ENCODE measurements at regions not wholly inside any gene's neighbourhood (a gene's known extent, or its start where the extent isn't known, plus 50 kb on each side); places are given as distances from the start of the nearest gene placed in this dataset.

DNA sequence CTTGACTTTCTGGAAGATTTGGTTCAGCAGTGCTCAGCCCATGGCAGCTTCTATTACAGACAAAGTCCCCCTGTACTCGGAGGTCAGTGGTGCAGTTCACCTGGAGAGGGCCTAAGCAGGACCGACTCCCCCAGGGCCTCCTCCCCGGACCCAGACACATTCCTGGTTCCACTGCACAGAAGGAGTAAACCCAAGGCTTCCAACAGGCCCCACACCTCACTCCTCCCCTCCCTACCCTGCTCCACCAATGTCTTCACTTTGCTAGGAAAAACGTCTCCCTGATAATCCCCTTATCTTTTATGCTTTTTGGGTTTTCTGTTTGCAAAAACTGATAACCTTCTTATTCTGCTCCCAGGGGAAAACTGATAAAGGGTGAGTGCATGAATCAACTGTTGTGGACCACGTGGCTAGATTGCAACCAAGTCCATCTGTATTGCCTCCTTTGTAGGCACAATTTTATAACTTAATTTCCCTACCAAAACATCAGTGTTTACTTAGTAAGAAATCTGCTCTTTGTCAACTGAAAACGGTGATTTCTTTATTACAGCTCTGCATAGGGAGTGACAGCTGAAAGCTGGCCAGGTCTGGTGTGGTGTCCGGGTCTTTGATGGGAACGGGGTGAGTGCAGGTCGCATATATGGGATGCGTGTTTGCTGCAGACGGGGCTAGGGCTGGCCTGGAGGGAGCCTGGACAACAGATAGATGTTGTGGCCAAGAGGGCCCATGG lies 202.5 kb downstream of the GLI2 start:
- DNase-seq, result no peak

DNA sequence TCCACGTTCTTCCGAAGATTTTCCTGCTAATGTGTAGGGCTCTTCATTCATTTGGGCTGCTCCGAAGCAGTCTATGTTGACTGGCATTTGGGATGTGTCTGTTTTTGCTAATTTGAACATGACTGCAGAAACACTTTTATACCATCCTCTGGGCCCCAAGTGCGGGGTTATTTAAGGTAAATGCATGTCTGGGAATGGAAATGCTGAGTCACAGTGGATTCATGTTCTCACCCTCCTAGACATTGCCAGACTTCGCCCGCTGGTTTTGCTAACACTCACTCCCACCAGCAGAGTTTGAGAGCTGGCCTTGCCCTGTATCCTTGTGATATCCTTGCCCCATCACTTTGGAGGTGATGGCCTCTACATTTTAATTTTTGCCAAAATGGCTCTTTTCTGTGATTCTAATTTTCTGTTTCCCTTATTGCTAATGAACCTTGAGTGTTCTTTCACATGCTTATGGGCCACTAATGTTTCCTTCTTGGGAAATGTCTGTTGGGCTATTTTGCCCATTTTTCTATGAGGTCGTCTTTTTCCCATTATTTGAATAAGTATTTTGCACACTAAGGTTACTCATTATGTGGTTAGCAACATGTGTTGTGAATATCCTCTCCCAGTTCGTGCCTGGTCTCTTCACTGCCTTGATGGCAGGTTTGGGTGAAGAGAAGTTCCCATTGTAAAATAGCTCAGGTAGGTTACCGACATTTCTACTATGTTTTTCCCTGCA lies 204.1 kb downstream of the GLI2 start:
- DNase-seq, result no peak

DNA sequence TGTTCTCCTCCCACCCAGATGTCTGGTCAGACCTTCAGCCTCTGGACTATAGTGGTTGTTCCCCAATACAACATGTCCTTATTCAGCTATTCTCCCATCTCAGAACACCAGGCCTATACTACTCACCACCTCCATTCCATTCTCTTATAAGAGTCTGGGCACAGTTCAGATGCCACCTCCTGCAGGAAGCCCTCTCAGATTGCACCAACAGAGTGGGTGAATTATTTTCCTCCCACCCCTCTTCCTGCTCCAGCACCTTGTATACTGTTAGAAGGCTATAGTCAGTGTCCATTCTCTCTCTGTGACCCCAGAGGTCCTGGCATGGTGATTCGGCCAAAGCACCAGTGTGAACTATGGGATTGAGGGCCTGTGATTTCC lies 204.6 kb downstream of the GLI2 start:
- DNase-seq, result no peak

DNA sequence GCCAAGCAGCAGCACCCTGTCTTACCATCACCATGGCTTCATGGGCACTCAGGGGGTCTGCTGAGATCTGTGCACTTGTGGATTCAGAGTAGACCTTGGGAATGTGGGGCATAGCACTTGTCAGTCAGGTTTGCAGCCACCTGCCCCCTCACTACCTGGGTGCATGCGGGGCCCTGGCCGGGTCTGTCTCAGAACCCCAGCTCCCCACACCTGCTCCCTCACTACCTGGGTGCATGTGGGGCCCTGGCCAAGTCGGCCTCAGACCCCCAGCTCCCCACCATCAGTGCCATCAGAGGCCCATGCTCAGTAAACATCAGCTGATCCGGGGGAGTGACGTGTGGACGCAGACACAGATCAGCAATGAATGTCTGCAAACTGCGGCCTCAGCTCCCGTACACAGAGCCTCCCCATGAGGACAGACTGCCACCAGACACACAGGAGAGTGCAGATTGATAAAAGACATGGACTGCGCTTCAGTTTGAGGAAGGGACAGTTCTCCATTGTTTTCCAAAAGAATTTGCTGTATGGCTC lies 205.1 kb downstream of the GLI2 start:
- DNase-seq, result no peak

DNA sequence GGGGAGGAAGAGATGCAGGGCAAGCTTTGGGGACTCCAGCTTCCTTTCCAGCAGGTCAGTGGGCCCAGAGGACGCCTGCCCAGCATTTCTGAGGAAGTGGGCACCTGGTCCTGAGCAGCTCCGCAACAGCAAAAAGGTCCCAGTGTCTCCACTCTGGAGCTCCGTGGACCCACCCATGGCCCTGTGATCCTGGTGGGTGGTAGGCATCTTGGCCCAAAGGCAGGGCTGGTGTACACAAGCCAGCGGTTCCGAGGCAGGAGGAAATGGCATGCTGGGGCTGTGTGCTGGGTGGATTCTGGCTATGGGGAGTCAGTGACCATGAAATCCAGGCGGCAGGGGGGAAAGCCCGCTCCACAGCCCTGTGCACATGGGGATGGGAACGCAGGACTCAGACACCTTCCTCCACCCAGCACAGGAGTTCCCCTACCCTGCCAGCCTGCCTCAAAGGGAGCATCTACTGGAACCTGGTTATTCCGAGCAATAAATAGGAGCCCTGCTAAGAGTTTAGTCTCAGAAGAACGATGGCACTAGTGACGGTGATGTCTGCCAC lies 206.0 kb downstream of the GLI2 start:
- no peak for DNase-seq

DNA sequence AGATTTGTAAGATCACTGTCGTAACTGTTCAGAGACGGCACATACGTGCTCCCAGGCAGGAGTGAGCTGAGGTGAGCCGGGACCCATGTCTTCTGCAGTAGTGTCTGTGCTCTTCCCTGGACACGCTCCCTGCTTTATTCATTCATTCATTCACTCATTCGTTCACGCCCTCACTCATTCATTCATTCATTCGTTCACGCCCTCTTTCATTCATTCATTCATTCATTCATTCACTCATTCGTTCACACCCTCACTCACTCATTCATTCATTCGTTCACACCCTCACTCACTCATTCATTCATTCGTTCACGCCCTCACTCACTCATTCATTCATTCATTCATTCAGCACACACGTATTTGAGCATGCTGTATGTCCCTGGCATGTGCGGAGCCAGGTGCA lies 207.0 kb downstream of the GLI2 start:
- no peak for DNase-seq

DNA sequence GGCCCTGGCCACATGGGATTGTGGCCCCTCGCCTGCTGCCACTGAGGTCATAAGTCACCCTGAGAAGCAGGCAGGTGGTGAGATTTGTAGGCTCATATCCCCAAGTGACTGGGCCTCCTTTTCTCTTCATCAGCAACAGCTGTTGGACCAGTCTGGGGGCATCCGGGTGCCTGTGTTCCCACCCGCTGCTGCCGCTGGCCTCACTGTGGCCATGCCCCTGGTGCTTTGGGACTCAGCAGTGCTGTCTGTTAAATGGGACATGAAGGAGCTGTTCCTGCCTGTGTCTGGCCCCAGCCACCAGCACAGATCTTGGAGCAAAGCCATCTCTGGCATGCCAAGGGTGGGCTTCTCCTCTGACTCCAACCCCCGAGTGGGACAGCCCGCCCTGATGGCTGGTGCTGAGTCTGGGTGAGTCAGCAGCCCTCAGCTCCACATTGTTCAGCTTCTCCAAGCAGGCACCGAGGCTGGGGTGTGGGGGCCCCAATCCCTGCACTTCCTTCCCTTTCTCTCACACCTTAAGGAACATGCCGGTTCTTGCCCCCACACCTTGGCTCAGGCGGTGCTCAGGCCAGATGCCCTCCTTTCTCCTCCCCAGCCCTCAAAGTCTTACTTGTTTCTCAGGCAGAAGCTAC lies 207.9 kb downstream of the GLI2 start:
- no peak for DNase-seq

DNA sequence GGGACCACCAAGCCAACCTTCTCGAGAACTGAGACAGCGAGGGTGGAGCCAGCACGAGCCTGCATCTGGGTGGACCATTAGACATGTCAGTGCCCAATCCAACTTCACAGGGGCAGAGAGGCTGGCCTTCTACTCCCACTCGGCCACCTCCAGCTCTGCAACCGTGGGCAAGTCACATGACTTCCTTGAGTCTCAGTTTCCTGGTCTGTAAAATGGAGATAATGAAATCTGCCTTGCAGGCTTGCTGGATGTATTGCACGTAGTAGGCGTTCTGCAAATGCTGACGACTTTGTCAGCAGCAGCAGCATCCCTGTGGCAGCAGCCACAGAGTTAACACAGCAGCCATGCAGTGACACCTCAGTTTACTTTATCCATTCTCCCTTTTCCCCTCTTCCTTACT lies 208.9 kb downstream of the GLI2 start:
- no peak for DNase-seq

DNA sequence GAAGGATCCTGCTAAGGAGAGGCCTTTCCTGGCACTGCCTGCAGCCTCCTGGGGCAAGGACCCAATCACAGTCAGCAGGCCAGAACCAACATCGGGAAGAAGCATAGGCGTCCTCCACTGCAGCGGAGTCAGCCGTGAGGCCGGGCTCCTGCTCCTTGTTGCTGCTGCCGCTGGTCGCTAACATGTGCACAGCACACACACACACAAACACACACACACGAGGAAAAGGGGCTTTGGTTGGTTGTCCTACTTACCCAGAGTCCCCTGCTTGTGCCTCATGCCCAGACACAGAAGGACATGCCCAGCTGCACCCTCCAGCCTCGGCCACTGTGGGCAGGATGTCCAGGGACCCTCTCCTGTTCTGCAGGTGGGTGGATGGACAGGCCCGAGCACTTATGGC lies 209.4 kb downstream of the GLI2 start:
- no peak for DNase-seq

DNA sequence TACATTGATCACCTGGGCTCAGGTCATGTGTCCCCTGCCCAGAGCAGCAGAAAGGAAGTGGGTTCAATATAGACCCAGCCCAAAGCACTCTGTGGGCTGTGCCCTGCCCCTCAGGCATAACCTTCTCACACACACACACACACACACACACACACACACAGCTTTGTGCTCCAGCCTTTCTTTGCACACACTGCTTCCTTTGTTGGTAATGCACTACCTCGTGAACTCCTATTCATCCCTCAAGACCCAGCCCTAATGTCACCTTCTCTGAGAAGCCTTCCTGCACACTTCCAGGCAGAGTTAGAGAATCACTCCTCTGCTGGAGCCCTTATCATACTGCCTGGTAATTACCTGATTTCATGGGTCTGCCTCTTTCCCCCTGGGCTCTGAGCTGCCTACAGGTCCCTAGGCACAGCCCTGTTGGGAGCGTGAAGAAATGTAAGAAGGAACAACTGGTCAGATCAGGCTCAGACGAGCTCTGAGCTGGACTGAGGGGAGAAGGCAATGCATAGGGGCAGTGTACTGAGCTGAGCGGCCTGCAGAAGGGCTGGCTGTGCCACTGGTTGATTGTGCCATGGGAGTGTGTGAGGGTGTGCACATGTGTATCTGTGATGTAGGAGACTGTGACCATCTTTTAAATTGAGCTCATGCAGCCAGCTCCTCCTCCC lies 210.3 kb downstream of the GLI2 start:
- no peak for DNase-seq

DNA sequence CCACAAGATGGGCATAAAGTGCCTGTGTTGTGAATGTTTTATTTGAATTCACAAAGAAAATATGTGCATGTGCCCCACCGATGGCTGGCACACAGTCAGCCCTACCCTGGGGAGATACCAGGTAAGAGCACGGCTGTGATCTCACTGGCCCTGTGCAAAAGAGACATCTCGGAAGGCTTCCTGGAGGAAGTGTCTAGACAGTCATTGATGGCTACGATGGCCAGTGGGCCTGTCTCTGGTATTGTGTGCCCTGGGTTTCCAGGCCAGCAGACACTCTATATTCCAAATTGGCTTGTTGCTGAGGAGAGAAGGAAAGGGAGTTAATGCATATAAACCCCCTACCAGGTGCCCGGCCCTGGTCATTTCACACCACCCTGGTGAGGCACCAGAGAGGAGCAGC lies 211.7 kb downstream of the GLI2 start:
- no peak for DNase-seq

DNA sequence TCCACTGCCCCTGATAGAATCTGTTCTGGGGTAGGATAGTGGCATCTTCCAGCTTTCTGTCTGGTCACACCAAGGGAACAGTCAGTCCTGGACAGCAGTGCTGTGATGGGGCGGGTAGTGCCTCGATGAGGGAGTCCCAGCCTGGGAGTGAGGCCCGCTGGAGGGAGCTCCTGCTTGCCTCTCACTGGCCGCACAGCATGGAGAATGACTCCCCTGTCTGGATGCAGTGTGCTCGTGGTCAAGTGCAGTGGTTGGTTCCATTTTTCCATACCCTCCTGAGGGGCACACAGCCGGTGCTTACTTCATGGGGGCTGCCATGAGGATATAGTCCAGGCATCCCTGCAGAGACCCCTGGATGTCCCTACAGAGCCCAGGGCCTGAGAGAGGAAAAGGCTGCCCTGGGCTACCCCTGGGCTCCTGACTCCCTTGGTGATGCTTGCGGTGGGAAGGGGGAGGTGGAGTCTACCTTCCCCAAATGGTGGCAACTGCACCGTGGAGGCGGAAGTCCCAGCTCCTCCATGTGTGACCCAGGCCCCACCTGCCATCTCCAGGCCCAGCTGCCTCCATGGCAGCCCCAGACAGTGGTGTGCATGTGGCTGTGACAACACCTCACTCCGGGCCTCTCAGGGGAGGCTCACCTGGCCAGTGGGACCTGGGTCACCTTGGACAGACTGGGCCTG lies 212.5 kb downstream of the GLI2 start:
- no peak for DNase-seq

DNA sequence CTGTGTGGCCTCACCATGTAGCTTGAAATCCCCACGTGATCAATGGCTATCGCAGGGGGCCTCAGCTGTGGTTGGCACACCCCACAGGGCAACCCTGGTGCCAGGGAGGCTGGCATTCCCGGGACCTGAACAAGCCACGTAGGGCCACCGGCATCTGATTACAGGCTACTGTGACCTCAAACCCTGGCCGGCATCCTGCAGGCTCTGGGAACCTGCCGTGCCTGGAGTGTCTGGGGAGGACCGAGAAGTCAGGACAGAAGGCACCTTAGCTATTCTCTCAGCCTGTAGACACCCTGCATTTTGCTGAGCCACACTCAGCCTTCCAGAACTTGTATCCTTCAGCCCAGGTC lies 213.0 kb downstream of the GLI2 start:
- no peak for DNase-seq

DNA sequence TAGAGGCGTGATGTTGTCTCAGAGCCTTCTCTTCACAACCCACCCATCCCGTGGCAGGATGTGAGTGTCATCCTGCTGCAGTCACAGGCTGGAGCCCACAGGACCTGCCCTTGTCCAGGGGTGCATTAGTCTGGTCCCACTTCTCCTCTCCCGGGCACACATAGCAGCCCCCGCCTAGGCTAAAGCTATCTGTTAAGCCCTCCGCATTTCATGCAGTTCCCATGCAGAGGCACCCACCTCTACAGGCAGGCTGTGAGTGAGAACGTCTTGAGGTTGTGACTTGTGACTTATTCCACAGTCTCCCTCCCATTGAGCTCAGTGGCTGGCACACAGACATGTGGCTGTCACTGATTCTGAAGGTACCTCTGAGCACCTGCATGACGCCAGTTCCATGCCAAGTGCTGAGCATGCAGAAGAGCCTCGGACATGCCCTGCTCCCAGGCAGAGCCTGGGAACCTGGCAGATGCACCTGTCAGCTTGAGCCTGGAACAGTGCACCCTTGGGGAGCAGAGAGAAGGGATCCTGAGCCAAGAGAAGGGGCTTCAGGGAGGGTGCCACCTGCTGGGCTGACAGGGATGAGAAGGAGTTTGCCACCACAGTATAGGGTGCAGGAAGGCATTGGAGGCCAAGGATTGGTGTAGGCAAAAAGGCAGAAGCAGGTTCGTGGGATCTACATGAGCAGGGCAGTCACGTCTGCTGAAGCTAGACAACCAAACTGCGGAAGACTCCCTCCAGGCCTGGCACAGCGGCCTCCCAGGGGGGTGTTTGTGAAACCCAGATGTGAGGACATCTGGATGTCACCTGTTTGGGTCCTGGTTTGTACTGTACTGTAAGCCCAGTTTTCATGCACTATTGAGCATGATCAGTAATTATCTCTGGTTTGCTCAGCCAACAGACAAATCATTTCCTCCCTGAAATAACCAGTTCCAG lies 213.6 kb downstream of the GLI2 start:
- peak in 2 of 14 donors; percentile 5 to 61 for DNase-seq

DNA sequence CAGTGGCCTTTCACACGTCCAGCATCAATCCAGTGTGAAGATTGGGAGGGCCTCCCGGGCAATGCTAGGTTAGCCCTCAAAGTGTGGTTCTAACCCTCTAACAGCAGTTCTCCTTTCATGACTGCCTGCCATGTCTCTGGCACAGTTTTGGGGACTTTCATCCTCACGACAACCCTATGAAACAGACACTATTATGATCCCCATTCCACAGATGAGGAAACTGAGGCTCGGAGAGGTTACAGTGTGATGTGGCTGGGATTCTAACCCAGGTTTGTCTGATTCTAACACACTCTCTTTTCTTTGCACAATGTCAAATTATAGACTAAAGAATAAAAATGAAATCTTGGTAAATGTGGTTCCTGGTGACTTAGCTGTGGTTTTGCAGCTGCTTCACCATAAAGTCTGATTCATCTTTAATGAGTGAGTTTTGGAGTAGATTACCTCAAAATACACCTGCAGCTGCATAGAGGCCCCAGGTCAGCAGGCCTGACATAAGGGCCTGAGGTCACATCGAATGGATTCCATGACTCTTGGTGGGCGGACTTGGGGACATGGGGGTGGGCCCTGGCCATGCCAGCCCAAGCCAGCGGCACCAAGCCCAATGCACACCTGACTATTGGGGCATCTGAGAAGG lies 214.4 kb downstream of the GLI2 start:
- no peak for DNase-seq

DNA sequence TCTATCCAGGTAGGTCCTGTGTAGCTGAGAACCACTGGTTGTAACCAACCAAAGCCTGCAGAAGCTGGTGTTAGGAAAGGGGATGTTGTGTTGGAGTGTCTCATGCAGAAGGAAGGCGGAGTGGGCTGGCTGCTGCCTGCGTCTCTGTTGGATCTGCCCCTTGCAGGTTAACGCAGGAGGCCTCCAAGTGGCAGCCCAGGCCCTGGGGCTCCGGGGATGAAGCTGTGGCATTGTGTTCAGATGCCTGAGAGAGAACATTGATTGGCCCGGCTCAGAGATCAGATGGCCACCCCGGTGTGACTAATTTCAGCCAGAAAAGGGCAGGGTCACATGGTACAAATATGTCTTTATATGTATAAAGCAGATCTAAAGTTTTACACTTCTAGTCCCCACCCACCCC lies 216.0 kb downstream of the GLI2 start:
- DNase-seq, result no peak

DNA sequence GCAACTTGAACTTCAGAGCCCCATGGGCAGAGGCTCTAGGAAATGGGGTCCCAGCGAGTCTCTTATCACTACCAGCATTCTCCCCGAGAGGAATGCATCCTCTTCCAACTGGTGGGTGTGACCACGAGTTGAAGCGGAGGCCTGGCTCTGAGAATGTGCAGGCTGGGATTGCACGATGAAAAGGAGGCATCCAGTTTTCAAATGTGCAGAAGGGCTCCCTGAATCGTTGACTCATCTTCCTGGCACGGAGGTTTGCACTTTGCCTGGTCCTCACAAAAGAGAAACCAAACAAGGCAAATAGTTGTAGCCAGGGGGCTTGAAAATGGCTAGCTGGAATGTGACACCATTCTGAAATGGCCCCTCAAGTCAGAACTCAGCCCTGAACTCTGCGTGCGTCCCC lies 216.7 kb downstream of the GLI2 start:
- DNase-seq, result peak in 1 of 14 donors; percentile 51

DNA sequence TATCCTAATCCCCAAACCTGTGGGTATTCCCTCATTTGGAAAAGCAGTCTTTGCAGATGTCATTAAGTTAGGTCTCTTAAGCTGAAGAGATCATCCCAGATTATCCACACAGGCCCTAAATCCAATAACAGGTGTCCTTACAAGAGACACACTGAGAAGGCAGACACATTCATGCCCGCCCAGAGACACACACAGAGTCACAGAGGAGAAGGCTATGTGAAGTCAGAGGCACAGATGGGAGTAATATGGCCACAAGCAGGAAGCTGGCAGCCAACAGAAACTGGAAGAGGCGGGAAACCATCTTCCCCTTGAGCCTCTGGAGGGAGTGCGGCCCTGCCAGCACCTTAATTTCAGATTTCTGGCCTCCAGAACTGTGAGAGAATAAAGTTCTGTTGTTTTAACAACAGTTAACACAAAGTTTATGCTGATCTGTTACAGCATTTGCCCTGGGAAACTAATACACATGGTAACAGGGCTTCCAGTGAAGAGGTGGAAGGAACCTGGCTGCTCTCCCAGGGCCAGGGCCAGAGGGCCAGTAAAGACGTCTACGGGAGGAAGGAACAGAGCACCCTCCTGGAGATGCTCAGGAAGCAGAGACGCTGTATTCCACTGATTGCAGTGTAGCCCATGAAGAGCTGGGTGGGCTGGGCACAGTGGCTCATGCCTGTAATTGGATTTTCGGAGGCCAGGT lies 217.5 kb downstream of the GLI2 start:
- peak in 1 of 14 donors; percentile 46 for DNase-seq

DNA sequence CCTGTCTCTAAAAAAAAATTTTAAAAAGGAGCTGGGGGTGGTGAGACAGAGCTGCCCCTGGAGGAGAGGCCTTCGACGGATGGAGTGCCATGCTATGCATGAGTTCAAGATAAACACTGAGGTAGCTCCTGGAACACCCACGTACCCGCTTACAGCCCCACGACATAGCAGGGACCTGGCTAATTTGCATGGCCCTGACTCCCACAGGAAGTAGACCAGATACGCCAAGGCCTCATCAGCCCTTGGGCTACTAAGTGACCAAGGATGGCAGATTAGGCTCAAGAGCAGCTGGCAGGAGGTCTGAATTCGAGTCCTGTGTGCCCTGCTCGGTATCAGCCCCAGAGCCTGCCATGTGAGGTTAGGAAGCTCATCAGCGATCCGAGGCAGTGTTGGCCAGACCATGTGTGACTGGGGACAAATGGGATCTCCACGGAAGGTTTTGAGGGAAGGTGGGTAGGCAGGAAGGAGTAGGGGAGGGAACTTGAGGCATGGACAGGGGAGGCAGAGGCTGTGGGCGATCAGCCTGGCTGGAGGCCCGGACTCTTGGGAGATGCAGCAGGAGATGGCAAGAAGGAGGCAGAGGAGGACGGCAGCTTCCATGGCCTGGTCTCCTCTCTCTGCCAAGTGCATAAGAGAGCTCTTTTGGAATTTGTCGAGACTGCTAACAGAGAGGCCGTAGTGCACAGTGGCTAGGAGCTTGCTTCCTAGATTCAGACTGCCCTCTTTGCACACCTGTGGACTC lies 218.3 kb downstream of the GLI2 start:
- DNase-seq, result no peak

Data from C1 segment of cervical spinal cord (tissue), 14 donors.